ENCODE measurements at regions not wholly inside any gene's neighbourhood (a gene's known extent, or its start where the extent isn't known, plus 50 kb on each side); places are given as distances from the start of the nearest gene placed in this dataset.

- TF ChIP-seq POLR2A (IDR thresholded peaks at IDR 0.05) (no peak), CTCF (IDR thresholded peaks at IDR 0.05 in 4 of 5, conservative IDR thresholded peaks at IDR 0.05 in 1 of 5) (no peak)
- no peaks in the 10 kb centered on the region for H3K9me3 ChIP-seq
These were observed 182.6 kb downstream of the TTLL2 start for GRCh38 chr6:167507376-167507945.

GRCh38 chr6:167508919-167509852 lies 184.3 kb downstream of the TTLL2 start:
- no peaks in the 10 kb centered on the region for H3K9me3 ChIP-seq
- intact Hi-C loops (cut with DNase I; ENCODE audit: low total_unique reads) = no loop called here
- TF ChIP-seq CTCF (IDR thresholded peaks at IDR 0.05 in 4 of 5, conservative IDR thresholded peaks at IDR 0.05 in 1 of 5) = no peak
- TF ChIP-seq POLR2A (IDR thresholded peaks at IDR 0.05) = no peak
- no peak overlapping the region for H3K27ac ChIP-seq
- in situ Hi-C loops (cut with MboI; ENCODE audit: low sequenced_read_pairs in 4 of 4) = no loop called here
- no peaks in the 10 kb centered on the region for H3K4me1 ChIP-seq
- no peaks in the 10 kb centered on the region for H3K36me3 ChIP-seq
- ATAC-seq = no peak
- H3K4me3 ChIP-seq = no peak overlapping the region
- no peak for DNase-seq
- peaks cover 0 to 7% (median 4%) of the 10 kb centered on the region in 3 donors for H3K27me3 ChIP-seq

More at GRCh38 chr6:167507376-167507945, 182.6 kb downstream of the TTLL2 start:
- Histone ChIP-seq H3K4me3 (no peak overlapping the region), H3K27ac (no peak overlapping the region), H3K27me3 (peaks cover 0 to 7% (median 4%) of the 10 kb centered on the region in 3 donors), H3K4me1 (no peaks in the 10 kb centered on the region), H3K36me3 (no peaks in the 10 kb centered on the region)
- in situ Hi-C loops (cut with MboI; ENCODE audit: low sequenced_read_pairs in 4 of 4) = no loop called here
- DNase-seq (no peak), ATAC-seq (no peak)
- intact Hi-C loops (cut with DNase I; ENCODE audit: low total_unique reads) = no loop called here

GRCh38 chr6:167509853-167510220 lies 185.0 kb downstream of the TTLL2 start:
- intact Hi-C loops (cut with DNase I; ENCODE audit: low total_unique reads) = no loop called here
- DNase-seq = no peak
- Histone ChIP-seq H3K9me3 (no peaks in the 10 kb centered on the region), H3K27me3 (peaks cover 0 to 7% (median 4%) of the 10 kb centered on the region in 3 donors), H3K4me1 (no peaks in the 10 kb centered on the region), H3K27ac (no peak overlapping the region), H3K4me3 (no peak overlapping the region), H3K36me3 (no peaks in the 10 kb centered on the region)
- TF ChIP-seq CTCF (IDR thresholded peaks at IDR 0.05 in 4 of 5, conservative IDR thresholded peaks at IDR 0.05 in 1 of 5) (no peak), POLR2A (IDR thresholded peaks at IDR 0.05) (no peak)
- ATAC-seq = no peak
- in situ Hi-C loops (cut with MboI; ENCODE audit: low sequenced_read_pairs in 4 of 4) = no loop called here

GRCh38 chr6:167510648-167511047 lies 185.8 kb downstream of the TTLL2 start:
- in situ Hi-C loops (cut with MboI; ENCODE audit: low sequenced_read_pairs in 4 of 4) (no loop called here), intact Hi-C loops (cut with DNase I; ENCODE audit: low total_unique reads) (no loop called here)
- ATAC-seq (no peak), DNase-seq (no peak)
- no peaks in the 10 kb centered on the region for H3K4me1 ChIP-seq
- peaks cover 0 to 7% (median 4%) of the 10 kb centered on the region in 3 donors for H3K27me3 ChIP-seq
- H3K27ac ChIP-seq = no peak overlapping the region
- TF ChIP-seq CTCF (IDR thresholded peaks at IDR 0.05 in 4 of 5, conservative IDR thresholded peaks at IDR 0.05 in 1 of 5) = no peak
- TF ChIP-seq POLR2A (IDR thresholded peaks at IDR 0.05) = no peak
- H3K9me3 ChIP-seq = no peaks in the 10 kb centered on the region
- no peak overlapping the region for H3K4me3 ChIP-seq
- no peaks in the 10 kb centered on the region for H3K36me3 ChIP-seq
